ENCODE measurements at regions not wholly inside any gene's neighbourhood (a gene's known extent, or its start where the extent isn't known, plus 50 kb on each side); places are given as distances from the start of the nearest gene placed in this dataset.

- no peak for TF ChIP-seq ZNF425 (CRISPR knock-in tag; conservative IDR thresholded peaks at IDR 0.05)
- no peak for TF ChIP-seq AFF4 (CRISPR knock-in tag; IDR thresholded peaks at IDR 0.05; ENCODE audit: borderline replicate concordance)
These were observed 69.3 kb upstream of the SOX14 start (continued) for GRCh38 chr3:137694836-137695235.

GRCh38 chr3:137695351-137695750, 68.8 kb upstream of the SOX14 start:
- ChIA-PET CTCF (interaction anchor here (0.6 to 1.9 kb wide), 4 partner anchors 13 to 400 kb away, joined by 3 to 9 read pairs (median 4); no protein-coding TSS in a partner anchor), POLR2A (no interaction called here)
- peak; percentile 30 for ATAC-seq
- TF ChIP-seq SOX15 (CRISPR knock-in tag; IDR thresholded peaks at IDR 0.05) (no peak), JAZF1 (CRISPR knock-in tag; IDR thresholded peaks at IDR 0.05) (no peak), MLX (CRISPR knock-in tag; IDR thresholded peaks at IDR 0.05) (no peak), ZNF281 (CRISPR knock-in tag; IDR thresholded peaks at IDR 0.05) (no peak), ZNF416 (CRISPR knock-in tag; IDR thresholded peaks at IDR 0.05) (no peak), ZNF138 (CRISPR knock-in tag; conservative IDR thresholded peaks at IDR 0.05) (no peak), ZSCAN18 (CRISPR knock-in tag; IDR thresholded peaks at IDR 0.05) (no peak), EMX1 (CRISPR knock-in tag; IDR thresholded peaks at IDR 0.05) (no peak), PRRX2 (CRISPR knock-in tag; IDR thresholded peaks at IDR 0.05) (no peak), CTCF (IDR thresholded peaks at IDR 0.05) (no peak), ZNF423 (CRISPR knock-in tag; IDR thresholded peaks at IDR 0.05) (no peak), TCF7 (CRISPR knock-in tag; IDR thresholded peaks at IDR 0.05; ENCODE audit: low read depth) (no peak)
- Mint-ChIP-seq H3K4me1 (peaks cover 16% of the 10 kb centered on the region), H3K4me3 (no peak overlapping the region), H3K27me3 (ENCODE audit: low read depth) (no peaks in the 10 kb centered on the region), H3K36me3 (no peaks in the 10 kb centered on the region), H3K9me3 (peaks cover 4% of the 10 kb centered on the region; the same call in 1 of the 2 replicates), H3K27ac (no peak overlapping the region)
- no peak for DNase-seq (ENCODE audit: low spot score)

All from WTC11 (cell line).